ENCODE measurements at regions not wholly inside any gene's neighbourhood (a gene's known extent, or its start where the extent isn't known, plus 50 kb on each side); places are given as distances from the start of the nearest gene placed in this dataset.

DNA sequence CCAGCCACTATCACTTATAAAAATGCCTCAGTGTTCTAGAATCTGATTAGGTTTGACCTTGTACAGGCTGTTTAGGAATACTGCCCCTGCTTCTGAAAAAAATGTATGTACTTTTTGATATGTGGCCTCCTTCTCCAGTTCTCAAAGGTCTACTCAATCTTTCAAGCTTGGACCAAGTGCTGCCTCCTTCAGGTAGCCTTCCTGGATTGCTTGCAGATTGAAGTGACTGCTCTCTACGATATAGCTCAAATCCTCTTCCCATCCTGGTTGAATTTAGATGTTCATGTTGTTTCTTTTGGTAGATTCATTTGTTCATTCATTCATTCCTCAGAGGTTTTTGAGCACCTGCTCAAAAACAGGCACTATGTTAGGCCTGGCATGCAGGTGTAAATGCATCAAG is 77.2 kb upstream of the NPTX2 start:
- TF ChIP-seq, protein P1, sequence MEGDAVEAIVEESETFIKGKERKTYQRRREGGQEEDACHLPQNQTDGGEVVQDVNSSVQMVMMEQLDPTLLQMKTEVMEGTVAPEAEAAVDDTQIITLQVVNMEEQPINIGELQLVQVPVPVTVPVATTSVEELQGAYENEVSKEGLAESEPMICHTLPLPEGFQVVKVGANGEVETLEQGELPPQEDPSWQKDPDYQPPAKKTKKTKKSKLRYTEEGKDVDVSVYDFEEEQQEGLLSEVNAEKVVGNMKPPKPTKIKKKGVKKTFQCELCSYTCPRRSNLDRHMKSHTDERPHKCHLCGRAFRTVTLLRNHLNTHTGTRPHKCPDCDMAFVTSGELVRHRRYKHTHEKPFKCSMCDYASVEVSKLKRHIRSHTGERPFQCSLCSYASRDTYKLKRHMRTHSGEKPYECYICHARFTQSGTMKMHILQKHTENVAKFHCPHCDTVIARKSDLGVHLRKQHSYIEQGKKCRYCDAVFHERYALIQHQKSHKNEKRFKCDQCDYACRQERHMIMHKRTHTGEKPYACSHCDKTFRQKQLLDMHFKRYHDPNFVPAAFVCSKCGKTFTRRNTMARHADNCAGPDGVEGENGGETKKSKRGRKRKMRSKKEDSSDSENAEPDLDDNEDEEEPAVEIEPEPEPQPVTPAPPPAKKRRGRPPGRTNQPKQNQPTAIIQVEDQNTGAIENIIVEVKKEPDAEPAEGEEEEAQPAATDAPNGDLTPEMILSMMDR (IDR thresholded peaks at IDR 0.05) = no peak
- no peak for TF ChIP-seq ZFX (IDR thresholded peaks at IDR 0.05; ENCODE audit: borderline replicate concordance)

Data from 22Rv1 (cell line).